ENCODE measurements at regions not wholly inside any gene's neighbourhood (a gene's known extent, or its start where the extent isn't known, plus 50 kb on each side); places are given as distances from the start of the nearest gene placed in this dataset.

DNA sequence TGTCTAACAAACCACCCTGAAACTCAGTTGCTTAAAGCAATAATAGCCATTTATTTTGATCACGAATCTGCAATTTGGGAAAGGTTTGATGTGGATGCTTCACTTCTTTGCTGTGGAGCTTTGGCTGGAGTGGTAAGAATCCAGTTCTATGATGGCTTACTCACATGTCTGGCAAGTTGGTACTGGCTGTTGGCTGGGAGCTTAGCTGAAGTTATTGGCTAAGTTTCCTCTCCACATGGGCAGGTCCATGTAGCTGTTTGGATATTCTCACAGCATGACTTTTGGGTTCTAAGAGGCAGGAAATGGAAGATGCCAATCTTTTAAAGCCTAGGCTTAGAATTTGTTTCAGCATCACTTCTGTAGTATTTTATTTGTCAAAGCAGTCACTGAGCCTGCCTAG lies 277.6 kb upstream of the NRP1 start:
- peak; percentile 28 for DNase-seq (ENCODE audit: low read depth, low spot score)
- Histone ChIP-seq H3K27me3 (ENCODE audit: control insufficient read depth, extremely low read depth, insufficient read depth, low read length) (no peaks in the 10 kb centered on the region), H3K4me1 (ENCODE audit: control insufficient read depth, extremely low read depth, insufficient read depth, low read length) (peaks cover 10% of the 10 kb centered on the region), H4K20me1 (ENCODE audit: control insufficient read depth, extremely low read depth, insufficient read depth, low read length) (no peaks in the 10 kb centered on the region), H3K27ac (ENCODE audit: control insufficient read depth, insufficient read depth, low read length) (peak overlapping the region; percentile 3), H2AFZ (ENCODE audit: control insufficient read depth, low read length) (peak overlapping the region; percentile 18), H3K4me3 (ENCODE audit: control insufficient read depth in 2 of 3, extremely low read depth in 1 of 3, insufficient read depth in 2 of 3, low read depth in 1 of 3, low read length in 3 of 3) (no peak overlapping the region), H3K9ac (ENCODE audit: control insufficient read depth, extremely low read depth, insufficient read depth, low read length) (no peak overlapping the region), H3K79me2 (ENCODE audit: control insufficient read depth, insufficient read depth, low read length) (no peaks in the 10 kb centered on the region), H3K9me1 (ENCODE audit: control insufficient read depth, extremely low read depth, insufficient read depth, low read length) (no peaks in the 10 kb centered on the region), H3K9me3 (ENCODE audit: control insufficient read depth, low read depth, low read length) (no peaks in the 10 kb centered on the region), H3K36me3 (ENCODE audit: control insufficient read depth in 2 of 2, extremely low read depth in 1 of 2, insufficient read depth in 2 of 2, low read length in 2 of 2) (no peaks in the 10 kb centered on the region), H3K4me2 (ENCODE audit: control insufficient read depth, extremely low read depth, insufficient read depth, low read depth, low read length) (peak overlapping the region; percentile 42)
- dilution Hi-C loops (cut with MboI; ENCODE audit: extremely low pct_ligation_motif_present, low sequenced_read_pairs), result no loop called here
- FAIRE-seq, result peak; percentile 97
- TF ChIP-seq, protein P1, sequence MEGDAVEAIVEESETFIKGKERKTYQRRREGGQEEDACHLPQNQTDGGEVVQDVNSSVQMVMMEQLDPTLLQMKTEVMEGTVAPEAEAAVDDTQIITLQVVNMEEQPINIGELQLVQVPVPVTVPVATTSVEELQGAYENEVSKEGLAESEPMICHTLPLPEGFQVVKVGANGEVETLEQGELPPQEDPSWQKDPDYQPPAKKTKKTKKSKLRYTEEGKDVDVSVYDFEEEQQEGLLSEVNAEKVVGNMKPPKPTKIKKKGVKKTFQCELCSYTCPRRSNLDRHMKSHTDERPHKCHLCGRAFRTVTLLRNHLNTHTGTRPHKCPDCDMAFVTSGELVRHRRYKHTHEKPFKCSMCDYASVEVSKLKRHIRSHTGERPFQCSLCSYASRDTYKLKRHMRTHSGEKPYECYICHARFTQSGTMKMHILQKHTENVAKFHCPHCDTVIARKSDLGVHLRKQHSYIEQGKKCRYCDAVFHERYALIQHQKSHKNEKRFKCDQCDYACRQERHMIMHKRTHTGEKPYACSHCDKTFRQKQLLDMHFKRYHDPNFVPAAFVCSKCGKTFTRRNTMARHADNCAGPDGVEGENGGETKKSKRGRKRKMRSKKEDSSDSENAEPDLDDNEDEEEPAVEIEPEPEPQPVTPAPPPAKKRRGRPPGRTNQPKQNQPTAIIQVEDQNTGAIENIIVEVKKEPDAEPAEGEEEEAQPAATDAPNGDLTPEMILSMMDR (optimal IDR thresholded peaks at IDR 0.05 in 1 of 3, IDR thresholded peaks at IDR 0.05 in 1 of 3, conservative IDR thresholded peaks at IDR 0.05 in 1 of 3; ENCODE audit: extremely low read depth in 1 of 3, insufficient read depth in 2 of 3, low read length in 3 of 3), result no peak
- no peak for TF ChIP-seq EZH2 (IDR thresholded peaks at IDR 0.05; ENCODE audit: low read length)

DNA sequence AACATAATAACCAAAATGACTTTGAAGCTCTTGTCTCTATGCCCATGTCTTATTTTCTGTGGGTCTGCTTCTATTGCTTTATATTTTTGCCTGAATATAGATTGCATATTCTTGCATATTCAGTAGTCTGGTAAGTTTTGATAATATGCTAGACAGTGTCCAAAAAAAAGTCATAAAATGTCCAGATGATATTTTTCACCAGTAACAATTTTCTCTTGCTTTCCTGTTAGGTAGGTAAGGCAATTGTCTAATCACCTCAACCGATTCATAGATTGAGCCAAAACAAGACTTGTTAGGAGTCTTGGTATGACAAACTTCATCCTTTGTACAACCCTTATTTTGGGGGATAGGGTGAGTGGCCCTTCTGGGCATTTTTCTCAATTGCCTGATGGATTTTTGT lies 277.0 kb upstream of the NRP1 start:
- Histone ChIP-seq H3K4me1 (ENCODE audit: control insufficient read depth, extremely low read depth, insufficient read depth, low read length) (peaks cover 10% of the 10 kb centered on the region), H3K9me1 (ENCODE audit: control insufficient read depth, extremely low read depth, insufficient read depth, low read length) (no peaks in the 10 kb centered on the region), H3K27me3 (ENCODE audit: control insufficient read depth, extremely low read depth, insufficient read depth, low read length) (no peaks in the 10 kb centered on the region), H3K4me3 (ENCODE audit: control insufficient read depth in 2 of 3, extremely low read depth in 1 of 3, insufficient read depth in 2 of 3, low read depth in 1 of 3, low read length in 3 of 3) (no peak overlapping the region), H3K27ac (ENCODE audit: control insufficient read depth, insufficient read depth, low read length) (no peak overlapping the region), H3K4me2 (ENCODE audit: control insufficient read depth, extremely low read depth, insufficient read depth, low read depth, low read length) (no peak overlapping the region), H4K20me1 (ENCODE audit: control insufficient read depth, extremely low read depth, insufficient read depth, low read length) (no peaks in the 10 kb centered on the region), H3K36me3 (ENCODE audit: control insufficient read depth in 2 of 2, extremely low read depth in 1 of 2, insufficient read depth in 2 of 2, low read length in 2 of 2) (no peaks in the 10 kb centered on the region), H3K9ac (ENCODE audit: control insufficient read depth, extremely low read depth, insufficient read depth, low read length) (no peak overlapping the region), H3K9me3 (ENCODE audit: control insufficient read depth, low read depth, low read length) (no peaks in the 10 kb centered on the region), H2AFZ (ENCODE audit: control insufficient read depth, low read length) (no peak overlapping the region), H3K79me2 (ENCODE audit: control insufficient read depth, insufficient read depth, low read length) (no peaks in the 10 kb centered on the region)
- DNase-seq (ENCODE audit: low read depth, low spot score) (no peak), FAIRE-seq (no peak)
- TF ChIP-seq EZH2 (IDR thresholded peaks at IDR 0.05; ENCODE audit: low read length), result no peak
- TF ChIP-seq, protein P1 (optimal IDR thresholded peaks at IDR 0.05 in 1 of 3, IDR thresholded peaks at IDR 0.05 in 1 of 3, conservative IDR thresholded peaks at IDR 0.05 in 1 of 3; ENCODE audit: extremely low read depth in 1 of 3, insufficient read depth in 2 of 3, low read length in 3 of 3), result no peak
- dilution Hi-C loops (cut with MboI; ENCODE audit: extremely low pct_ligation_motif_present, low sequenced_read_pairs), result no loop called here

Measured in keratinocyte (primary cell).